K562 (cell line): ENCODE measurements at regions not wholly inside any gene's neighbourhood (a gene's known extent, or its start where the extent isn't known, plus 50 kb on each side); places are given as distances from the start of the nearest gene placed in this dataset.
A peak's percentile ranks its signal among the peaks of the same experiment; 100 is the strongest.

ENCODE experiments used
- BACH1 ChIP-seq: fragments of 200-800 bp; sonication (Bioruptor generic); IDR thresholded peaks from 2 replicates; pipeline ENCODE4 v1.6.1; 2016; ENCODE audit warnings: missing genetic modification characterization, missing compliant biosample characterization
- CREBBP ChIP-seq: IDR thresholded peaks from one replicate; pipeline ENCODE4 v1.6.1; 2012; ENCODE audit warnings: low read depth, mild to moderate bottlenecking, control low read depth, inconsistent platforms, low read length
- ELF1 ChIP-seq: fragments of 200-800 bp; sonication (Bioruptor generic); IDR thresholded peaks from 2 replicates; pipeline ENCODE4 v1.6.1; 2016; ENCODE audit warnings: missing genetic modification characterization, missing compliant biosample characterization
- ELF2 ChIP-seq: fragments of 250-450 bp; sonication (Bioruptor Pico); IDR thresholded peaks from 2 replicates; pipeline ENCODE4 v1.5.0; 2021; ENCODE audit warnings: mild to moderate bottlenecking
- FOXM1 ChIP-seq, 2 experiments: fragments of 450-650 bp in 1 of 2; sonication (generic) in 1 of 2; formaldehyde crosslinking in 1 of 2; IDR thresholded peaks; 2 replicates each; pipeline versions ENCODE4 v1.6.1 to v1.9.0; 2017 to 2022; ENCODE audit warnings: low read depth in 2 of 2, mild to moderate bottlenecking in 2 of 2, missing genetic modification reagents in 1 of 2, moderate library complexity in 1 of 2
- GATAD2A ChIP-seq: fragments of 450-650 bp; IDR thresholded peaks from 2 replicates; pipeline ENCODE4 v1.6.1; 2017
- MBD2 ChIP-seq: sonication (generic); IDR thresholded peaks from 2 replicates; pipeline ENCODE4 v1.6.1; 2016; ENCODE audit warnings: low read depth, borderline replicate concordance
- NR2C2 ChIP-seq, 2 experiments: fragments of 200-800 bp in 1 of 2; sonication (Bioruptor generic) in 1 of 2; sonication (generic) in 1 of 2; formaldehyde crosslinking in 1 of 2; IDR thresholded peaks; 2 replicates each; pipeline versions ENCODE4 v1.6.1 to v1.8.0; 2016 to 2022; ENCODE audit warnings: mild to moderate bottlenecking in 1 of 2, missing compliant biosample characterization in 1 of 2, missing genetic modification characterization in 1 of 2, missing genetic modification reagents in 1 of 2
- POU5F1 ChIP-seq: fragments of 150-350 bp; IDR thresholded peaks from 2 replicates; pipeline ENCODE4 v1.6.1; 2014; ENCODE audit warnings: borderline replicate concordance, low read length, low read depth, mild to moderate bottlenecking; ENCODE audit not compliant: partially characterized antibody
- RCOR1 ChIP-seq, 2 experiments: IDR thresholded peaks; 2 replicates each; pipeline ENCODE4 v1.6.1; 2012; ENCODE audit warnings: low read depth in 2 of 2, low read length in 2 of 2, borderline replicate concordance in 1 of 2, improper control_type of control experiment in 1 of 2
- SRSF3 ChIP-seq: fragments of 200-400 bp; formaldehyde crosslinking; IDR thresholded peaks from 2 replicates; pipeline ENCODE4 v1.6.1; 2016; ENCODE audit warnings: mild to moderate bottlenecking, low read length, moderate library complexity; ENCODE audit not compliant: insufficient read depth
- TARDBP ChIP-seq: fragments of 450-650 bp; IDR thresholded peaks from 2 replicates; pipeline ENCODE4 v1.6.1; 2016
- TFAM ChIP-seq: fragments of 250-450 bp; sonication (Bioruptor Pico); conservative IDR thresholded peaks from 2 replicates; pipeline ENCODE4 v1.5.0; 2021; ENCODE audit warnings: mild to moderate bottlenecking, moderate library complexity
- TRIM24 ChIP-seq, 2 experiments: fragments of 450-650 bp; IDR thresholded peaks; 2 replicates each; pipeline ENCODE4 v1.6.1; 2016
- ZNF165 ChIP-seq: fragments of 250-450 bp; sonication (Bioruptor Pico); IDR thresholded peaks from 2 replicates; pipeline ENCODE4 v1.4.0; 2020; ENCODE audit warnings: borderline replicate concordance
- ZNF282 ChIP-seq: sonication (generic); formaldehyde crosslinking; IDR thresholded peaks from 2 replicates; pipeline ENCODE4 v1.8.1; 2023; ENCODE audit warnings: missing genetic modification reagents
- ZNF699 ChIP-seq: fragments of 250-450 bp; sonication (Bioruptor Pico); IDR thresholded peaks from 2 replicates; pipeline ENCODE4 v1.8.0; 2021; ENCODE audit warnings: mild to moderate bottlenecking, moderate library complexity; ENCODE audit not compliant: insufficient replicate concordance
- ZNF77 ChIP-seq: fragments of 250-450 bp; sonication (Bioruptor Pico); IDR thresholded peaks from 2 replicates; pipeline ENCODE4 v1.5.0; 2020
- TF ChIP-seq, protein P1 (sequence below): fragments of 450-650 bp; IDR thresholded peaks from 2 replicates; pipeline ENCODE4 v1.6.1; 2018; ENCODE audit warnings: mild to moderate bottlenecking, low read depth; ENCODE audit not compliant: partially characterized antibody
- TF ChIP-seq, protein P2 (sequence below): sonication (generic); formaldehyde crosslinking; IDR thresholded peaks from 2 replicates; pipeline ENCODE4 v1.8.0; 2022; ENCODE audit warnings: mild to moderate bottlenecking, missing genetic modification reagents
- TF ChIP-seq, protein P3 (sequence below): fragments of 250-450 bp; sonication (Bioruptor Pico); IDR thresholded peaks from 2 replicates; pipeline ENCODE4 v1.5.0; 2021
- TF ChIP-seq, protein P4 (sequence below): IDR thresholded peaks from 2 replicates; pipeline ENCODE4 v1.6.1; 2011; ENCODE audit warnings: borderline replicate concordance, low read depth, mild to moderate bottlenecking, moderate library complexity, low read length; ENCODE audit not compliant: insufficient read depth, poor library complexity, severe bottlenecking

DNA sequence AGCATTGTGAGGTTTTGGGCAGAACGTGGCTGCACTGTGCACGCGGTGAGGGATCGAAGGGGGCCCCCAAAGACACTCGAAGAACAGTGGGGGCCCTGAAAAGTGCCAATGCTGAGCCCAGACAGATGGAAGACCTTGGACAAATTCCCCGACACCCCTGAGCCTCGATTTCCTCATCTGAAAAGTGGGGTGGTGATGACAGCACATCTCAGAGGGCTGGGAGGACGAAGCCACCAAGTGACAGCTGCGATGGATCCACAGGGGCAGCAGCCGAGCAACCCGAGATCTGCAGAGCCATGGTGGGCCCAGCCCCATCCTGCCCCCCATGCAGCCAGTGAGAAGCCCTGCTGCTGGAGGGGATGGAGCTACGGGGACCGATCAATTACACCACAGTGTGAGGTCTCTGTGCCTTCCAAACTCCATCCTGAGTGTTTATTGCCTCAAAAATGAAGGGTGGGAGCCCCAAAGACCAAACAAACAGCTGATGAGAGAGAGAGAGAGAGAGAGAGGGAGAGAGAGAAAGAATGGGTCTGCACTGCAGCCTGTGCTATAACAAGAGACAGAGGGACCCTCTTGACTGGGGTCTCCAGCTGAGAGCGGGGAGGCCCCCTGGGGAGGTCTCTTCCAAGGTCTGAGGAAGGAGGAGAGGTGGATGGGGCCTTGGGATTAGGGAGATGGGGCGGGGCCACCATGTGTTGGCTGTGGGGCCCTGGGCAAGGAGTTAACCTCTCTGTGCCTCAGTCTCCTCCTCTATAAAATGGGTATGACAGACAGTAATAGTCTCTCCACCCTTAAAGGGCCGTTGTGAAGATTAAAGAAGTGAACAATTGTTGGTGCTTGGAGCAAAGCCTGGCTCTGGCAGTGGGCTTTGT is 134.4 kb upstream of the IER5L start (continued):
- TF ChIP-seq ZNF282 (CRISPR knock-in tag) (no peak), POU5F1 (no peak), ZNF699 (CRISPR knock-in tag) (no peak), MBD2 (no peak), ELF2 (CRISPR knock-in tag) (no peak), TFAM (CRISPR knock-in tag) (no peak), GATAD2A (no peak), ELF1 (tag) (no peak), TARDBP (no peak), TRIM24 (IDR thresholded peaks at IDR 0.05) (no peak), FOXM1 (IDR thresholded peaks at IDR 0.05; ENCODE audit: low read depth) (no peak), FOXM1 (CRISPR knock-in tag; IDR thresholded peaks at IDR 0.05; ENCODE audit: low read depth) (no peak), SRSF3 (no peak), RCOR1 (IDR thresholded peaks at IDR 0.05; ENCODE audit: borderline replicate concordance in 1 of 2, low read depth in 2 of 2, low read length in 2 of 2) (0 out of 4 replicates have a peak, but pooled peaks of 1 of the 2 experiments have one; percentile 35), CREBBP (no peak), BACH1 (tag) (no peak), ZNF165 (CRISPR knock-in tag) (no peak), NR2C2 (CRISPR knock-in tag; IDR thresholded peaks at IDR 0.05) (no peak), NR2C2 (tag; IDR thresholded peaks at IDR 0.05) (no peak), ZNF77 (CRISPR knock-in tag) (no peak)
- TF ChIP-seq, protein P1, sequence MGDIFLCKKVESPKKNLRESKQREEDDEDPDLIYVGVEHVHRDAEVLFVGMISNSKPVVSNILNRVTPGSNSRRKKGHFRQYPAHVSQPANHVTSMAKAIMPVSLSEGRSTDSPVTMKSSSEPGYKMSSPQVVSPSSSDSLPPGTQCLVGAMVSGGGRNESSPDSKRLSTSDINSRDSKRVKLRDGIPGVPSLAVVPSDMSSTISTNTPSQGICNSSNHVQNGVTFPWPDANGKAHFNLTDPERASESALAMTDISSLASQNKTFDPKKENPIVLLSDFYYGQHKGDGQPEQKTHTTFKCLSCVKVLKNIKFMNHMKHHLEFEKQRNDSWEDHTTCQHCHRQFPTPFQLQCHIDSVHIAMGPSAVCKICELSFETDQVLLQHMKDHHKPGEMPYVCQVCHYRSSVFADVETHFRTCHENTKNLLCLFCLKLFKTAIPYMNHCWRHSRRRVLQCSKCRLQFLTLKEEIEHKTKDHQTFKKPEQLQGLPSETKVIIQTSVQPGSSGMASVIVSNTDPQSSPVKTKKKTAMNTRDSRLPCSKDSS, result no peak
- TF ChIP-seq, protein P2, sequence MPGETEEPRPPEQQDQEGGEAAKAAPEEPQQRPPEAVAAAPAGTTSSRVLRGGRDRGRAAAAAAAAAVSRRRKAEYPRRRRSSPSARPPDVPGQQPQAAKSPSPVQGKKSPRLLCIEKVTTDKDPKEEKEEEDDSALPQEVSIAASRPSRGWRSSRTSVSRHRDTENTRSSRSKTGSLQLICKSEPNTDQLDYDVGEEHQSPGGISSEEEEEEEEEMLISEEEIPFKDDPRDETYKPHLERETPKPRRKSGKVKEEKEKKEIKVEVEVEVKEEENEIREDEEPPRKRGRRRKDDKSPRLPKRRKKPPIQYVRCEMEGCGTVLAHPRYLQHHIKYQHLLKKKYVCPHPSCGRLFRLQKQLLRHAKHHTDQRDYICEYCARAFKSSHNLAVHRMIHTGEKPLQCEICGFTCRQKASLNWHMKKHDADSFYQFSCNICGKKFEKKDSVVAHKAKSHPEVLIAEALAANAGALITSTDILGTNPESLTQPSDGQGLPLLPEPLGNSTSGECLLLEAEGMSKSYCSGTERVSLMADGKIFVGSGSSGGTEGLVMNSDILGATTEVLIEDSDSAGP (CRISPR knock-in tag), result no peak
- TF ChIP-seq, protein P3, sequence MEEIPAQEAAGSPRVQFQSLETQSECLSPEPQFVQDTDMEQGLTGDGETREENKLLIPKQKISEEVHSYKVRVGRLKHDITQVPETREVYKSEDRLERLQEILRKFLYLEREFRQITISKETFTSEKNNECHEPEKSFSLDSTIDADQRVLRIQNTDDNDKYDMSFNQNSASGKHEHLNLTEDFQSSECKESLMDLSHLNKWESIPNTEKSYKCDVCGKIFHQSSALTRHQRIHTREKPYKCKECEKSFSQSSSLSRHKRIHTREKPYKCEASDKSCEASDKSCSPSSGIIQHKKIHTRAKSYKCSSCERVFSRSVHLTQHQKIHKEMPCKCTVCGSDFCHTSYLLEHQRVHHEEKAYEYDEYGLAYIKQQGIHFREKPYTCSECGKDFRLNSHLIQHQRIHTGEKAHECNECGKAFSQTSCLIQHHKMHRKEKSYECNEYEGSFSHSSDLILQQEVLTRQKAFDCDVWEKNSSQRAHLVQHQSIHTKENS (CRISPR knock-in tag), result no peak
- TF ChIP-seq, protein P4, sequence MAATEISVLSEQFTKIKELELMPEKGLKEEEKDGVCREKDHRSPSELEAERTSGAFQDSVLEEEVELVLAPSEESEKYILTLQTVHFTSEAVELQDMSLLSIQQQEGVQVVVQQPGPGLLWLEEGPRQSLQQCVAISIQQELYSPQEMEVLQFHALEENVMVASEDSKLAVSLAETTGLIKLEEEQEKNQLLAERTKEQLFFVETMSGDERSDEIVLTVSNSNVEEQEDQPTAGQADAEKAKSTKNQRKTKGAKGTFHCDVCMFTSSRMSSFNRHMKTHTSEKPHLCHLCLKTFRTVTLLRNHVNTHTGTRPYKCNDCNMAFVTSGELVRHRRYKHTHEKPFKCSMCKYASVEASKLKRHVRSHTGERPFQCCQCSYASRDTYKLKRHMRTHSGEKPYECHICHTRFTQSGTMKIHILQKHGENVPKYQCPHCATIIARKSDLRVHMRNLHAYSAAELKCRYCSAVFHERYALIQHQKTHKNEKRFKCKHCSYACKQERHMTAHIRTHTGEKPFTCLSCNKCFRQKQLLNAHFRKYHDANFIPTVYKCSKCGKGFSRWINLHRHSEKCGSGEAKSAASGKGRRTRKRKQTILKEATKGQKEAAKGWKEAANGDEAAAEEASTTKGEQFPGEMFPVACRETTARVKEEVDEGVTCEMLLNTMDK, result no peak
